SK-N-MC (cell line): ENCODE measurements at regions not wholly inside any gene's neighbourhood (a gene's known extent, or its start where the extent isn't known, plus 50 kb on each side); places are given as distances from the start of the nearest gene placed in this dataset.

Experiments
- EZH2 ChIP-seq: fragments of 200-600 bp; sonication (generic); IDR thresholded peaks from one replicate; pipeline ENCODE4 v1.6.1; 2017; ENCODE audit warnings: antibody characterized with exemption
- POLR2AphosphoS5 ChIP-seq: IDR thresholded peaks from 2 replicates; pipeline ENCODE4 v1.6.1; 2012; ENCODE audit warnings: mild to moderate bottlenecking, low read depth, low read length, borderline replicate concordance

DNA sequence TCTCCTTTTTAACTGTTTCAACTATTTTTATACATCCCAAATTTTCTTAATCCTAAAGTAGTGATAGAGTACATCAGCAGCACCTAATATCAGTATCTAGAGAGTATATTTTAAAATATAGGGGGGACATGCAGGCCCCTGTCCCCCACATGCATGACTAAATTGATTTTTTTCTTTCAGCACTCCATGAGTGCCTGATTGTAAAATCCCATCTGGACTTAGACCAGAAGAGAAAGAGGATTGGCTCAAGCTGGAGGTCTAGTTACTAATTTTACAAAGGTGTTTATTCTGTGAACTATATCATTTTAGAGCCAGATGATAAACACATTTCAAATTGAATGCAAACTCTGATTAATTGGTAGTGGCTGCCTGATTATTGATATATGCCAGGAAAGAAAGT lies 1533.9 kb upstream of the PABPC4L start:
- TF ChIP-seq EZH2 (no peak), POLR2AphosphoS5 (no peak)
